GM23248 (cell line): ENCODE measurements at regions not wholly inside any gene's neighbourhood (a gene's known extent, or its start where the extent isn't known, plus 50 kb on each side); places are given as distances from the start of the nearest gene placed in this dataset.

Experiments used
- DNase-seq: peaks from one replicate; pipeline ENCODE4 v3.0.0-alpha.2; 2015
- H2AFZ ChIP-seq: fragments of 200-600 bp; sonication (generic); 2 replicates; pipeline ENCODE4 v1.6.1; 2016; ENCODE audit warnings: antibody characterized with exemption
- H3F3A ChIP-seq: fragments of 200-600 bp; sonication (generic); 2 replicates; pipeline ENCODE4 v1.6.1; 2016; ENCODE audit warnings: mild to moderate bottlenecking, antibody characterized with exemption, mixed run types; ENCODE audit not compliant: insufficient read depth
- H3K27ac ChIP-seq: fragments of 200-600 bp; sonication (generic); 2 replicates; pipeline ENCODE4 v1.5.1; 2016; ENCODE audit warnings: mild to moderate bottlenecking
- H3K27me3 ChIP-seq: fragments of 200-600 bp; sonication (generic); replicated peaks from 2 replicates; pipeline ENCODE4 v1.6.1; 2016; ENCODE audit warnings: mild to moderate bottlenecking; ENCODE audit not compliant: insufficient read depth
- H3K36me3 ChIP-seq: fragments of 200-600 bp; sonication (generic); 2 replicates; pipeline ENCODE4 v1.6.1; 2016; ENCODE audit warnings: low read depth, mild to moderate bottlenecking
- H3K4me1 ChIP-seq: fragments of 200-600 bp; sonication (generic); 2 replicates; pipeline ENCODE4 v1.6.1; 2016; ENCODE audit warnings: mild to moderate bottlenecking; ENCODE audit not compliant: insufficient read depth
- H3K4me2 ChIP-seq: fragments of 200-600 bp; sonication (generic); one replicate; pipeline ENCODE4 v1.6.1; 2016; ENCODE audit warnings: mild to moderate bottlenecking; ENCODE audit not compliant: unreplicated experiment
- H3K4me3 ChIP-seq: fragments of 200-600 bp; sonication (generic); 2 replicates; pipeline ENCODE4 v1.5.1; 2016; ENCODE audit warnings: mild to moderate bottlenecking
- H3K79me2 ChIP-seq: fragments of 200-600 bp; sonication (generic); 2 replicates; pipeline ENCODE4 v1.6.1; 2016; ENCODE audit warnings: mild to moderate bottlenecking; ENCODE audit not compliant: insufficient read depth
- H3K9ac ChIP-seq: fragments of 200-600 bp; sonication (generic); 2 replicates; pipeline ENCODE4 v1.6.1; 2016; ENCODE audit warnings: mild to moderate bottlenecking
- H3K9me2 ChIP-seq: fragments of 200-600 bp; sonication (generic); 2 replicates; pipeline ENCODE4 v1.6.1; 2016; ENCODE audit warnings: mixed run types, mild to moderate bottlenecking, moderate library complexity; ENCODE audit not compliant: insufficient read depth
- H3K9me3 ChIP-seq: fragments of 200-600 bp; sonication (generic); one replicate; pipeline ENCODE4 v1.6.1; 2017; ENCODE audit warnings: low read depth
- H4K20me1 ChIP-seq: fragments of 200-600 bp; sonication (generic); 2 replicates; pipeline ENCODE4 v1.6.0; 2016; ENCODE audit not compliant: insufficient read depth
- EZH2 ChIP-seq: fragments of 200-600 bp; sonication (generic); IDR thresholded peaks from 2 replicates; pipeline ENCODE4 v1.6.1; 2018; ENCODE audit warnings: antibody characterized with exemption, mild to moderate bottlenecking; ENCODE audit not compliant: insufficient read depth, poor library complexity, severe bottlenecking
- EZH2phosphoT487 ChIP-seq: fragments of 200-600 bp; sonication (generic); IDR thresholded peaks from 2 replicates; pipeline ENCODE4 v1.6.1; 2018; ENCODE audit warnings: antibody characterized with exemption, moderate library complexity, mild to moderate bottlenecking, low read depth; ENCODE audit not compliant: insufficient read depth
- WGBS, 2 experiments: methylation state at CpG; one replicate each; pipeline ENCODE4 v1.1.6; 2015 to 2017; ENCODE audit warnings: low lambda C conversion rate in 2 of 2, low coverage in 1 of 2; ENCODE audit errors: missing lambda C conversion rate in 2 of 2; 5-methylcytosine and 5-hydroxymethylcytosine counted together
- in situ Hi-C: fragments of 300-500 bp; cut with MboI; formaldehyde crosslinking; loops from 2 replicates; pipeline ENCODE4 v1.15.0; 2020

DNA sequence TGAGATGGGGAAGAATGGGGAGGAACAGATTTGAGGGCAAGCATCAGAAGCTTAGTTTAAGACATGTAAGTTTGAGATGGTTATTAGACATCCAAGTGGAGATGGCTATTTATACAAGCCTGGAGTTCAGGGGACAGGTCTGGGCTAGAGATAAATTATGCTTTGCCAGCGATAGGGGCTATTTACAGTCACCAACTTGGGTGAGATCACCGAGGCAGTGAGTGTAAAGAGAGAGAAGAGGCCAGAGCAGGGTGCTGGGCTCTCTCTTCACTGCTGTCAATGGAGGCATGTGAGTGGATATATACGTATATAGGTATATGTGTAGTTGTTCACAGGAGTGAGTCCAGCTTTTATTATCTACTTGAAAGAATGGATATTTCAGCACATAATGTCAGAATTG, 81.0 kb downstream of the QPCT start:
- Histone ChIP-seq H4K20me1 (no peaks in the 10 kb centered on the region), H3K4me2 (no peak overlapping the region), H3K9me2 (no peaks in the 10 kb centered on the region), H3K9ac (no peak overlapping the region), H2AFZ (no peak overlapping the region), H3K36me3 (no peaks in the 10 kb centered on the region), H3K79me2 (no peaks in the 10 kb centered on the region), H3K27me3 (no peaks in the 10 kb centered on the region), H3K27ac (no peak overlapping the region), H3K9me3 (no peaks in the 10 kb centered on the region), H3K4me3 (no peak overlapping the region), H3F3A (peaks cover 14% of the 10 kb centered on the region; the same call in 1 of the 2 replicates), H3K4me1 (peaks cover 17% of the 10 kb centered on the region)
- in situ Hi-C loops: no loop called here
- TF ChIP-seq EZH2phosphoT487 (no peak), EZH2 (no peak)
- WGBS, 2 experiments: 92 to 95% methylated on average over 3 of the region's 3 CpGs
- no peak for DNase-seq

- no peak for DNase-seq
- in situ Hi-C loops: no loop called here
Measured at GRCh38 chr2:37427241-37427640, 82.8 kb downstream of the QPCT start.

DNA sequence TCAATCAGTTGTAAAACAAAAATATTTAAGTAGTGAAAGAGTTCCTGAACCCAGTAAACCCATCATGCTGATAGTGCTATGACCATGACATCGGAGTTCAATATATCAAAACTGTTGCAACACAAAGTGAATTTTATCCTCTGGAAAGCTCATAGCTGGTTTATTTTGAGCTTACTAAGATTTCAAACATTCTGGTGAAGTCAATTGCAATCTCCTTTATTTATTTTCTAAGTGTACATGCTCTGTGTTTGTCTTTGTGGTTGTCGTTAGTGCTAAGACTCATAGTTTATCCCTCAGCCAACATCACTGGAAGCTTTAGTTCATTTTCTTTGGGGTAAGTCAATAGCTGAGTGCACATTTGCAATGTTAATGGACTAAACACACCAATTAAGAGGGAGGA, 91.9 kb downstream of the QPCT start:
- H2AFZ ChIP-seq: no peak overlapping the region
- peak; percentile 10 for DNase-seq
- in situ Hi-C loops: no loop called here

More at GRCh38 chr2:37427241-37427640, 82.8 kb downstream of the QPCT start:
- Histone ChIP-seq H3K79me2 (no peaks in the 10 kb centered on the region), H3K27ac (no peak overlapping the region), H2AFZ (no peak overlapping the region), H3F3A (0 out of 2 replicates have a peak, but pooled peaks cover 4% of the 10 kb centered on the region), H3K27me3 (no peaks in the 10 kb centered on the region), H4K20me1 (no peaks in the 10 kb centered on the region), H3K9me2 (no peaks in the 10 kb centered on the region), H3K4me2 (no peak overlapping the region), H3K4me3 (no peak overlapping the region), H3K4me1 (peaks cover 5% of the 10 kb centered on the region), H3K9ac (no peak overlapping the region), H3K9me3 (no peaks in the 10 kb centered on the region), H3K36me3 (peaks cover 1% of the 10 kb centered on the region; the same call in 1 of the 2 replicates)
- TF ChIP-seq EZH2 (no peak), EZH2phosphoT487 (no peak)

DNA sequence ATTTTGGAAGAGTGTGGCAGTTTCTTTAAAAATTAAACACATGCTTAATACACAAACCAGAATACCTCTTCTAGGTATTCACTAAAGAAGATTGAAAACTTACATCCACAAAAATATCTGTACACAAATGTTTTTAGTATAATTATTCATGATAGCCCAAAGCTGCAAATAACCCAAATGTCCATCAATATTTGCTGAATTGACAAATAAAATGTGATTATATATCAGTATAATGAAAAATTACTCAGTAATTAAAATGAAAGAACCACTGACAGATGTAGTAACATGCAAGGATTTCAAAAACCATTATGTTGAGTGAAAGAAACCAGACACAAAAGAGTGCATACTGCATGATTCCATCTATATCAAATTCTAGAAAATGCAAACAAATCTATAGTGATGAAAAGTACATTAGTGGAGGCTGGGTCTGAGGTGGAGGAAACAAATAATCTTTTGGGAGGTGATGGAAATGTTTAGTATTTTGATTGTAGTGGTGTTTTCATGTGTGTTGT, 94.8 kb downstream of the QPCT start:
- in situ Hi-C loops: no loop called here
- Histone ChIP-seq H3K79me2 (no peaks in the 10 kb centered on the region), H3K36me3 (no peaks in the 10 kb centered on the region), H3K4me1 (no peaks in the 10 kb centered on the region), H4K20me1 (no peaks in the 10 kb centered on the region), H3K9me3 (no peaks in the 10 kb centered on the region), H3K4me2 (no peak overlapping the region), H2AFZ (no peak overlapping the region), H3K9ac (no peak overlapping the region), H3K27me3 (no peaks in the 10 kb centered on the region), H3F3A (no peaks in the 10 kb centered on the region), H3K4me3 (no peak overlapping the region), H3K9me2 (no peaks in the 10 kb centered on the region), H3K27ac (no peak overlapping the region)
- TF ChIP-seq EZH2phosphoT487: no peak
- TF ChIP-seq EZH2: no peak
- no peak for DNase-seq

More for the DNA sequence above, 91.9 kb downstream of the QPCT start:
- TF ChIP-seq EZH2phosphoT487: no peak
- no peak for TF ChIP-seq EZH2
- H3F3A ChIP-seq: no peaks in the 10 kb centered on the region
- no peaks in the 10 kb centered on the region for H3K27me3 ChIP-seq
- no peak overlapping the region for H3K9ac ChIP-seq
- no peaks in the 10 kb centered on the region for H4K20me1 ChIP-seq
- H3K9me3 ChIP-seq: no peaks in the 10 kb centered on the region
- H3K4me3 ChIP-seq: no peak overlapping the region
- no peaks in the 10 kb centered on the region for H3K4me1 ChIP-seq
- H3K4me2 ChIP-seq: no peak overlapping the region
- peaks cover 3% of the 10 kb centered on the region; the same call in 1 of the 2 replicates for H3K36me3 ChIP-seq
- H3K9me2 ChIP-seq: no peaks in the 10 kb centered on the region
- no peak overlapping the region for H3K27ac ChIP-seq
- no peaks in the 10 kb centered on the region for H3K79me2 ChIP-seq
- 79 to 94% methylated on average over 2 of the region's 2 CpGs for WGBS, 2 experiments

DNA sequence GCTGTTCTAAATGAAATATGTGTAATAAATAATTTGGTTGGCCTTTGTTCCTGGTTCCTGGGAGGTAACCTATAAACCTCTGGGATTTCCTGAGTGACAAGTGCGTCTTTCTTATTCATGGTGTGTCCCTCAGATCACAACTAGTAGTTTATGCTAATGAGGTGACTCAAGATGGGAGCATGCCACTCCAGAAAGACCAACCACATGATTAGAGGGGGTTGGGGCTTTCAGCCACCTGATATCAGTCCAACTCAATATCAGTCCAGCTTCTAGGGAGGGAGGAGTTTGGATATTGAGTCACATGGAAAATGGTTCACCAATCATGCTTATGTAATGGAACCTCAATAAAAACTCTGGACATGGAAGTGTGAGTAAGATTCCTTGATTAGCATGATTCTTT, 96.6 kb downstream of the QPCT start:
- Histone ChIP-seq H3F3A (no peaks in the 10 kb centered on the region), H3K9me3 (no peaks in the 10 kb centered on the region), H3K4me3 (no peak overlapping the region), H3K9ac (no peak overlapping the region), H3K9me2 (no peaks in the 10 kb centered on the region), H3K36me3 (no peaks in the 10 kb centered on the region), H3K4me1 (no peaks in the 10 kb centered on the region), H3K27ac (no peak overlapping the region), H3K79me2 (no peaks in the 10 kb centered on the region), H3K4me2 (no peak overlapping the region), H3K27me3 (no peaks in the 10 kb centered on the region), H2AFZ (no peak overlapping the region), H4K20me1 (no peaks in the 10 kb centered on the region)
- 90 to 95% methylated on average over 1 of the region's 1 CpG for WGBS, 2 experiments
- in situ Hi-C loops: no loop called here
- DNase-seq: no peak
- no peak for TF ChIP-seq EZH2phosphoT487
